ENCODE measurements at regions not wholly inside any gene's neighbourhood (a gene's known extent, or its start where the extent isn't known, plus 50 kb on each side); places are given as distances from the start of the nearest gene placed in this dataset.
"Not testable (repeated sequence)": the region's sequence is repeated elsewhere in the genome, so short reads cannot be mapped to it uniquely, and the experiment has no call there.

DNA sequence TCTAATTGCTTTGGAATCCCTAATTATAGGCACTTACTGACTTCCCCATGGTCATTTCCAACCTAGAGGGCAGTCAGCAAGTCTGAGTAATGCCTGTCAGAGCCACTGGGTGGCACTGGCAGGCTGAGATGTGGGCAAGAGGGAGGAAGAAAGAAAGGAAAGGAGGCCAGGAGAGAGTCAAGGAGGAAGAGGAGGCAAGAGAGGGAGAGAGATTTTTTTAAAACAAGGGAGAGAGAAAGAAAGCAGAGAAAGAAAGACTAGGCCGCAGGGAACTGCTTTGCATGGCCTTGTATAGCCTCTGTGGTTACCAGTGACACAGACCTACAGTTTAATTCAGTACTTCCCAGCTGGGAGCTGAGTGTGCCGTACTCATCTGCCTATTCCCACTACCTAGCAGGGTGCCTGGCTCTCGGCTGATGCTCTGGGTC lies 210.4 kb upstream of the ADO start:
- DNase-seq = peak; percentile 44

DNA sequence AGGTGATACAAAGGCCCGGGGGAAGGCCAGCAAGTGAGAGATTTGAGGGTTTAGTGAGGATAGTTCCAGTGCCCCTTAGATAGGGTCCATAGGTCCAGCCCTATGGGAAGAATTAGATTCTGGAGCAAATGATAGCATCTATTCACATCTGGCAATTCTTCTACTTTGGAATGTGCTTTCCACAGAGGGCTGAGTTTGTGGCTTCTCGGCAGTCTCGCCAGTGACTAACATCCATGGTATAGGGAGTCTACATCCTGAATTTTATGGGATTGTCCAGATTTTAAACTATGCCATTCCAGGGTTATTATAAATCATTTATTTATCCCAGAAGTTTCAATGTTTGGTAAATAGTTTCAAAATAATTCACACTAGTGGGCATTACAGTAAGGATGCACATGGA lies 207.3 kb upstream of the ADO start:
- DNase-seq = no peak

DNA sequence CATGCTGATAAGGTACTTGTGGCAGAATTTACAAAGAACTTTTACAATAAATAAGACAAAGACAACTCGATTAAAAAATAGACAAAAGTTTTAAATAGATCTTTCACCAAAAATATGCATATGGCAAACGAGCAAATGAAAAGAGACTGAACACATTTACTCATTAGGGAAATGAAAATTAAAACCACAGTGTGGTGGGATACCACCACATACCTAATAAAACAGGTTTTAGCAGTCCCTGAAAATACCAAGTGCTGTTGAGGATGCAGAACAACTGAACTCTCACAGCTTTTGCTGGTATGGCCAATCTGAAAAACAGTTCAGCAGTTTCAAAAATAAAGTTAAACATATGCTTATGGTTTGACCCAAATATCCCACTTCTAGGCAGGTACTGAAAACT lies 205.4 kb upstream of the ADO start:
- no peak for DNase-seq

- DNase-seq = not testable (repeated sequence)
These were observed 198.0 kb upstream of the ADO start for GRCh38 chr10:62606551-62606950.

- not testable (repeated sequence) for DNase-seq
These were observed 196.2 kb upstream of the ADO start for GRCh38 chr10:62608189-62608875.

- DNase-seq = peak; percentile 64
These were observed 193.8 kb upstream of the ADO start for GRCh38 chr10:62610649-62611229.

DNA sequence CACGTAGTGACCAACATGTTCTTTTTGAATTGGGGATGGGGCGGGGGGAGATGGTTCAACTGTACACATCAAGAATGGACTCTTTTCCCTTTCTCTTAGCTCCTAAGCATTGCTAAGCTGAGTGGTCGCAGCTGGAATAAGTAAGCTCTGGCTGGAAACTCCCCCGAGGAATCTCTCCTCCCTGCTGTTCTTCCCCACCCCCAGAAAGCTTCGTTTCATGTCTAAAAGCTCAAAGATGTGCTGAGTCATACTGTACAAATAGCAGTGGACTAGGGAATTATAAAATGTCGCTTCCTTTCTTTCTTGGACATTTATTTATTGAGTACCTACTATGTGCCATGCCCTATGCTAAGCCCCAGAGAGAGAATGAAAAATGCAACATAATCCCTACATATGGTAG lies 191.1 kb upstream of the ADO start:
- no peak for DNase-seq

DNA sequence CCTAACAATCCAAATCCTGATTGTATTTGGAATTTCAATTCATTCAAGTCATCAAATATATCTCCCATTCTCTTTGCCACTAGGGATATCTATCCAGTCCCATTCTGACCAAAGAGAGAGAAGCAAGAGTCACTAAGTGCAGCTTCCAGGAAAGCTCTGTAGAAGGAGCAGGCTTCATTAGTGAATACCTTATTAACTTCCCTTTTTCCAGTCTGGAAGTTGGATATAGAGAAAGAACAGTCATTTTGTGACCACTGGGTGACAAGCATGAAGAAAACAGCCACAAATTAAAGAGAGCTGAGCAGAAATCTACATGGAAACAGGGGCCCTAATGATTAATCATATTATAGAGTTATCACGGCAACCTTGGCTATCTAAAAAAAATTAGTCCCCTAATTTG lies 190.7 kb upstream of the ADO start:
- DNase-seq = no peak

DNA sequence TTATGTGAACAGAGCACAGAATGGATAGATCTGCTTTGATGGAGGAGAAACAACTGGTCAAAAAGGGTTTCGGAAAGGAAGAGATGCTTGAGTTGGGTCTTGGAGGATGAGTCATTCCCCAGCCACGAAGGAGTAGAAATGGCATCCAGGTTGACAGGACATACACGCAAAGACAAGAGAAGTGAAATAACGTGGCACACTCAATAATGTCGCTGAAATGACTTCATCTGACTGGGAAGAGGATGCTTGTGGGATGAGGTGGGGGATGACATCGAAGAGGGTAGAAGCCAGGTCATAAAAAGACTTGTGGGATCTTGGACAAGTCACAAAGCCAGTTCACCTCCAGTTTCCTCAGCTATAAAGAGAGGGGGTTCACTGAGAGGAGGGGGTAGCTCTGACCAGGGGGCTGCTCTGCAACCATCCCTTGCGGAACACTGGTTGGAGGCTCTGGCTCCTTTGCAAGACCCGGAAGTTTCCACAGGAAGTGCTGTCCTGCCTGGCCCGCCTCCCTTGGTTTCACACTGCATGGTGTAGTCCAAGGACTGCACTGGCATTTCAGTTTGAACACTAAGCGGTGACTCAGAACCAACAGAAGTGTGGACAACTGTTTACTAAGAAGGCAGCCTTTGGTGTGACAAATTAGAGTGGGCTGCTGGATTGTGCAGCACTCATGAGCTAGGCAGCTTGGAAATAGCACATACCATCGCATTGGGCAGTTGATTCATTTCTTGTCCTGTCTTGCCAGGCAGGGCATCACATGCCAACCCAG lies 189.9 kb upstream of the ADO start:
- DNase-seq = no peak

DNA sequence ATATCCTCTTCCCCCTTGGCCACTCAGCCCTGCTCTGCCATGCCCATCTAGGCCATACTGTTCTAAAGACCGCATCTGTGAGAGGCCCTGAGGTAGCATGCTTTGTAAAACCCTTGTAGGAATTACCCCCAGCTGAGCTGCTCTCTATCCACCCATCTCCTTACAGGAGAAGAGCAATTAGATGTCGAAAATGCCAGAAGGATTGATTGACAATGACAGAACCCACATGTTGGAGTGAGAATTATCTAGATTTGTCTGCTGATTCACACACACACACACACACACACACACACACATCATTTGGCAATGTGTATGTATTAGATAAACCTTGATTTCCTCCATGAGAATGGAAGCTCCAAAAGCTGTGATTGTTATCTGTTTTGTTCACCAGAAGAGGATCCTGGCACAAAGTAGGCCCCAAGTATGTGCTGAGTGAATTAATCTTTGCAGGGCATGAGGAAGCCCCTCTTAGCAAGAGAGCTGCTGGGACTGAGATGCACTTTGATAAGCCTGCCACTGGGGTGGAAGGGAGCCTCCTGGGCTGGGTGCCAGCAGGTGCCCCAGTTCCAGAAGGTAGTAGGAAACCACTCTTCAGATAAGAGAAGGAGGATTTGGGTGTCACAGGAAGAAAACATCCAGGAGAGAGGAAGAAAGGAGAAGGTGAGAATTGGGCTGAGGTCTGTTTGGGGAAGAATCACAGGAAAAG lies 187.5 kb upstream of the ADO start:
- no peak for DNase-seq

GRCh38 chr10:62617652-62618051 lies 186.9 kb upstream of the ADO start:
- DNase-seq = no peak

- no peak for DNase-seq
These were observed 186.5 kb upstream of the ADO start for GRCh38 chr10:62618054-62618453.

DNA sequence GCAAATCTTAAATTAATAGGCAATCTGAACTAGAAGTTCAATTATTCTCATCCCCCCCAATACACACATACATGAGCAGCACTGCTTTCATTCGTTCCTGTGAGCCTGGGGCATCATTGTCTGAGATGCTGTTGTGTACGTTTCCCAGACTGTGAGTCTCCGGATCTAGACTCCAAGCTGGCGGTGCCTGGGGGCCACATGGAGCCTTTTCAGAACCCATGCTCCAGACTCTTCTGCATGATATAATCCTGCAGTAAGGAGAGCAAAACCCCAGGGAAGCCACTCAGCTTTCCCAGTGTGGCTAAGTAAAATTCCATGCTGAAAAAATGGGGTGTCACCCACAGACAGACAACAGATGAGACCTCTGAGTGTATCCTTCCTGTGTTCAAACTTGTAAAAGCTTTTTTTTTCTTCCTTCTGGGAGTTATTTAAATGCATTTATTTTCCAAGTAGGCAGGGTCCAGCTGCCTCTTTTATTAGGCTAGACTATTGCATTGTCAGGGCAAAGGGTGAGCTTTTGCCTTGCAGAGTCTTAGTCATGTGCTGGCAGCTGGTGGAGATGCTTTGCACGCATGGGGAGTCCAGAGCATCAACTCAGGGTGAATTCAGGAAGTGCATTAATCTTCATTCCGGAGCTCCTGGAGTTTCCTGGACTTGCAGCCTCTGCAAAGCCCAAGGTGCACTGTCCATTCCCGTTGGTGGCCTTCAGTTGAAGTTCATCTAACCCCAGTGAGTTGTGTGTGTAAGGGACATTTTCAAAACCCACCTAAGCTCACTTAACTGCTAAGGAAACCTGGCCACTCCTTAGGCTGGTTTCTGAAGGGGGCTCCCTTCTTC lies 185.7 kb upstream of the ADO start:
- DNase-seq = no peak

- DNase-seq = no peak
These were observed 185.1 kb upstream of the ADO start for GRCh38 chr10:62619413-62619738.

GRCh38 chr10:62620491-62620890 lies 184.0 kb upstream of the ADO start:
- DNase-seq = no peak

DNA sequence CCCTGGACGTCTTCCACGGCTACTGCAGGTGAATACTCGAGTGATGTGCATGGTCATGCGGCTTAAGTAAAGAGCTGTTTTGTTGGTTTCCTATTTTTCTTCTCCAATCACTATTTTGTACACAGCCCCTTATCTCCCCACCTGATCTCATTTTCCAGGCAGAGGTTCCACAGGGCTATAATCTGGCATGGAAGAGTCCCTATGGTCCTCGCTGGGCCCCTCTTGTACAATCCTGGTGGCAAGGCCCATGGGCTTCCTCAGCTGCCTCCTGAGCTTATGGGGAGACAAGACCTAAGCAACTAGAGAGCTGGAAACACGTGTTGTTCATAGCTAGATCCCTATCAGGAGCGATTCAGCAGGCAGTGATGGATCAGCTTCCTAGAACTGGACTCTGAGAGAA lies 181.3 kb upstream of the ADO start:
- DNase-seq = no peak

DNA sequence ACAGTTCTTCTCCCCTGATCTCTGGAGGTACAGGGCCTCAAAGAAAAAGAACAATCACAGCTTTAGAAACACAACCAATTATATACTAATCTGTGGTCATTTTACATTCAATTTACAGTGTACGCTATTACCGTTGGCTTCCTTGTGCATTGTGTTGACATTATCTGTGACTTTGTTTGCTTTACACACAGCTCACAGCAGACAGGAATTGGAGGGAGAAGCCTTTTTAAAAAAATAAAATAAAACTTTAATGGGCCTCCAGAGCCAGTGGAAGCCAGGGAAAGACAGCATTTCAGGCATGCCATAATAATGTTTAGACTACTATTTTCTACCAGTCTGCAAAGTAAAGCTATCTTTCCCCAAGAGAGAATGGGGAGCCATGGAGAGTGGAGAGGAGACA lies 179.0 kb upstream of the ADO start:
- no peak for DNase-seq

DNA sequence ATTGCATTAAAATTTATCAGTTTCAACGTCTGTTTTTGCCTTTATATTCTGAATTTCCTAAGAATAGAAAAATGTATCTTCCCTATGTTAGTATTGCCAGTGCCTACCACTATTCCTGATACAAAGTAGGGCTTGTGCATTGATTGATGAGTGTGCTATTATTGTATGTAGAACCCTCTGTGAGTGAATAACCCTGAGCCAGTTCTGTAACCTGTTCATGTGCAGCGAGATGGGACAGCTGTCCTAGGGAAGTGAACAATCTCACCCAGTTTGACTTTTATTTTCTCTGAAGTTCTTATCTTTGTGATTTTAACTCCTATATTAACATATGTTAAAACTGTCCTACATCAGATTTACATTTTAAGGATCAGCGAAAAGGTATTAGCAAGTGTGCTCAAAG lies 178.4 kb upstream of the ADO start:
- DNase-seq = no peak

GRCh38 chr10:62626817-62627216 lies 177.7 kb upstream of the ADO start:
- no peak for DNase-seq

GRCh38 chr10:62627983-62628382 lies 176.5 kb upstream of the ADO start:
- DNase-seq = no peak

- no peak for DNase-seq
These were observed 173.3 kb upstream of the ADO start for GRCh38 chr10:62631241-62631640.

DNA sequence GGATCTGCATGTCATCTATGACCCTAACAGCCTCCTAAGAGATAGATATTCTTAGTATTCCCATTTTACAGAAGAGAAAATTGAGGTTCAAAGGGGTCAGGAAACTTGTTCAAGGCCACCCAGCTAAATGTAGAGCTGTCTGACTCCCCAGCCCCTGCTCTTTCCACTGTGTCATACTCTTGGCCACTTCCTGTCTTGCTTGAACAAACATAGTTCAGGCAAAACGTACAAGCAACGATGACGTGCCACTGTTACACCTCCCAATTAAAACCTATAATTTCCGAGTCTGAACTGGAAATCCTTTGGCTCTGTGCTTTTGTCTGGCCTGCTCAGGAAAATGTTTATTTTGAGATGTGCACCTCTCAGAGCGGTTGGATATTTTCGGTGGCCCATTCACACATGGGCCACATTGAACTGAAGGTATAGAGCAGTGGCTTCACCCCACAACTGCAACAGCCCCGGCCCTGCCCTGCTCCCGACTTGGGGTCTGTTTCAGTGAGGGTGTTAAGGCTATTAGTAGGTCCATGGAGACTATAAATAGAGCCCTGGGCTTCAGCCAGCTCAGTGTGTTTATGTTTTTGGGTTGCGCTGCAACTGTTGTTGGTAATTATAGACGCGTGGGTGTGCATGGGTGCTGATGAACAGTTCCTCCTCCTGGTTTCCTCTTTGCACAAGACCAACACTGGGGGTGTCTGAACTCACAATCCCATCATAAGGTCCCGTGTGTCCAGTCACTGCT lies 172.3 kb upstream of the ADO start:
- peak; percentile 50 for DNase-seq

All from activated gamma-delta T cell treated with Interleukin-2 at 50 U/mL for 16 hours (primary cell).